HL-60 (cell line): ENCODE measurements at regions not wholly inside any gene's neighbourhood (a gene's known extent, or its start where the extent isn't known, plus 50 kb on each side); places are given as distances from the start of the nearest gene placed in this dataset.

Experiments
- DNase-seq, 2 experiments: peaks; one replicate each; pipeline ENCODE4 v3.0.0-alpha.2; 2010 to 2020; ENCODE audit warnings: low read depth in 1 of 2, low spot score in 1 of 2
- H3K27ac ChIP-seq: fragments of 250-450 bp; sonication (Bioruptor Pico); replicated peaks from 2 replicates; pipeline ENCODE4 v1.5.1; 2020; ENCODE audit warnings: mild to moderate bottlenecking, moderate library complexity
- H3K27me3 ChIP-seq: fragments of 250-450 bp; sonication (Bioruptor Pico); 2 replicates; pipeline ENCODE4 v1.5.1; 2021; ENCODE audit warnings: mild to moderate bottlenecking, moderate library complexity; ENCODE audit not compliant: insufficient read depth, poor library complexity, severe bottlenecking
- H3K4me3 ChIP-seq: replicated peaks from 2 replicates; pipeline ENCODE4 v1.5.1; 2011; ENCODE audit warnings: mild to moderate bottlenecking, control low read depth, low read length; ENCODE audit not compliant: insufficient read depth
- CTCF ChIP-seq: IDR thresholded peaks from one replicate; pipeline ENCODE4 v1.5.1; 2011; ENCODE audit warnings: low read length, control low read depth, inconsistent platforms; ENCODE audit not compliant: insufficient read depth
- GABPA ChIP-seq: IDR thresholded peaks from 2 replicates; pipeline ENCODE4 v1.6.1; 2012; ENCODE audit warnings: low read depth
- POLR2AphosphoS5 ChIP-seq: IDR thresholded peaks from 2 replicates; pipeline ENCODE4 v1.6.1; 2012; ENCODE audit warnings: low read depth
- REST ChIP-seq: IDR thresholded peaks from 2 replicates; pipeline ENCODE4 v1.6.1; 2012; ENCODE audit warnings: low read depth; ENCODE audit not compliant: insufficient replicate concordance
- SPI1 ChIP-seq: IDR thresholded peaks from 2 replicates; pipeline ENCODE4 v1.6.1; 2012; ENCODE audit warnings: low read depth, mild to moderate bottlenecking, borderline replicate concordance

- no peak for DNase-seq
- TF ChIP-seq SPI1 (no peak), GABPA (no peak), CTCF (no peak), REST (no peak), POLR2AphosphoS5 (no peak)
- H3K27me3 ChIP-seq, result no peaks in the 10 kb centered on the region
- no peak overlapping the region for H3K27ac ChIP-seq
- H3K4me3 ChIP-seq, result no peak overlapping the region
These were observed 83.8 kb upstream of the MRPS22 start for GRCh38 chr3:139260041-139260486.

- no peaks in the 10 kb centered on the region for H3K27me3 ChIP-seq
- H3K4me3 ChIP-seq, result no peak overlapping the region
- TF ChIP-seq SPI1, result no peak
- no peak for DNase-seq
- H3K27ac ChIP-seq, result no peak overlapping the region
These were observed 82.8 kb upstream of the MRPS22 start for GRCh38 chr3:139260793-139261736.

- TF ChIP-seq GABPA (no peak), POLR2AphosphoS5 (no peak), REST (no peak)
- no peak overlapping the region for H3K27ac ChIP-seq
- no peaks in the 10 kb centered on the region for H3K27me3 ChIP-seq
- H3K4me3 ChIP-seq, result no peak overlapping the region
- no peak for DNase-seq
These were observed 81.8 kb upstream of the MRPS22 start for GRCh38 chr3:139261754-139262586.

- Histone ChIP-seq H3K27me3 (no peaks in the 10 kb centered on the region), H3K4me3 (no peak overlapping the region), H3K27ac (no peak overlapping the region)
- TF ChIP-seq CTCF (no peak), SPI1 (no peak), POLR2AphosphoS5 (no peak), GABPA (no peak), REST (no peak)
- no peak for DNase-seq
These were observed 80.0 kb upstream of the MRPS22 start for GRCh38 chr3:139263798-139264197.
